MV-4-11 (cell line): ENCODE measurements at regions not wholly inside any gene's neighbourhood (a gene's known extent, or its start where the extent isn't known, plus 50 kb on each side); places are given as distances from the start of the nearest gene placed in this dataset.
A peak's percentile ranks its signal among the peaks of the same experiment; 100 is the strongest.
"Not testable (repeated sequence)": the region's sequence is repeated elsewhere in the genome, so short reads cannot be mapped to it uniquely, and the experiment has no call there.

Source experiments
- DNase-seq: peaks from one replicate; lab custom pipeline; 2025; lab: John Stamatoyannopoulos, UW

GRCh38 chr4:82247629-82248028, 126.2 kb downstream of the HNRNPD start:
- no peak for DNase-seq

GRCh38 chr4:82247171-82247570, 126.6 kb downstream of the HNRNPD start:
- no peak for DNase-seq

- no peak for DNase-seq
These were observed 132.3 kb downstream of the HNRNPD start for GRCh38 chr4:82241534-82241933.

- no peak for DNase-seq
These were observed 133.4 kb downstream of the HNRNPD start for GRCh38 chr4:82240410-82240809.

- not testable (repeated sequence) for DNase-seq
These were observed 136.6 kb downstream of the HNRNPD start for GRCh38 chr4:82237142-82237541.

- DNase-seq: no peak
These were observed 138.4 kb downstream of the HNRNPD start for GRCh38 chr4:82235346-82235745.

GRCh38 chr4:82232891-82233290, 140.9 kb downstream of the HNRNPD start:
- DNase-seq: no peak

- DNase-seq: no peak
These were observed 142.0 kb downstream of the HNRNPD start for GRCh38 chr4:82231806-82232205.

- DNase-seq: no peak
These were observed 143.5 kb downstream of the HNRNPD start for GRCh38 chr4:82230306-82230705.

GRCh38 chr4:82225030-82225429, 148.8 kb downstream of the HNRNPD start:
- DNase-seq: no peak

- peak; percentile 97 for DNase-seq
These were observed 150.1 kb downstream of the HNRNPD start for GRCh38 chr4:82223715-82224114.

GRCh38 chr4:82219346-82219745, 154.4 kb downstream of the HNRNPD start:
- DNase-seq: no peak

GRCh38 chr4:82217986-82218715, 155.6 kb downstream of the HNRNPD start:
- no peak for DNase-seq

GRCh38 chr4:82216219-82216618, 157.6 kb downstream of the HNRNPD start:
- DNase-seq: peak; percentile 19

GRCh38 chr4:82215800-82216199, 158.0 kb downstream of the HNRNPD start:
- no peak for DNase-seq

- DNase-seq: no peak
These were observed 158.8 kb downstream of the HNRNPD start for GRCh38 chr4:82215039-82215438.

GRCh38 chr4:82213485-82214417, 160.0 kb downstream of the HNRNPD start:
- DNase-seq: no peak

- peak; percentile 20 for DNase-seq
These were observed 171.8 kb downstream of the HNRNPD start for GRCh38 chr4:82201805-82202641.

- no peak for DNase-seq
These were observed 172.5 kb downstream of the HNRNPD start for GRCh38 chr4:82201303-82201702.

- no peak for DNase-seq
These were observed 173.7 kb downstream of the HNRNPD start for GRCh38 chr4:82200046-82200445.

GRCh38 chr4:82194329-82194728, 179.5 kb downstream of the HNRNPD start:
- no peak for DNase-seq

- DNase-seq: no peak
These were observed 181.6 kb downstream of the HNRNPD start for GRCh38 chr4:82192017-82192673.
